C4-2B (cell line): ENCODE measurements at regions not wholly inside any gene's neighbourhood (a gene's known extent, or its start where the extent isn't known, plus 50 kb on each side); places are given as distances from the start of the nearest gene placed in this dataset.

Source experiments
- H3K27ac ChIP-seq: fragments of 450-650 bp; 2 replicates; pipeline ENCODE4 v1.5.1; 2017
- CTCF ChIP-seq: fragments of 450-650 bp; conservative IDR thresholded peaks from 2 replicates; pipeline ENCODE4 v1.5.1; 2017; ENCODE audit warnings: mild to moderate bottlenecking
- ZFX ChIP-seq: fragments of 450-650 bp; IDR thresholded peaks from 2 replicates; pipeline ENCODE4 v1.6.1; 2017

DNA sequence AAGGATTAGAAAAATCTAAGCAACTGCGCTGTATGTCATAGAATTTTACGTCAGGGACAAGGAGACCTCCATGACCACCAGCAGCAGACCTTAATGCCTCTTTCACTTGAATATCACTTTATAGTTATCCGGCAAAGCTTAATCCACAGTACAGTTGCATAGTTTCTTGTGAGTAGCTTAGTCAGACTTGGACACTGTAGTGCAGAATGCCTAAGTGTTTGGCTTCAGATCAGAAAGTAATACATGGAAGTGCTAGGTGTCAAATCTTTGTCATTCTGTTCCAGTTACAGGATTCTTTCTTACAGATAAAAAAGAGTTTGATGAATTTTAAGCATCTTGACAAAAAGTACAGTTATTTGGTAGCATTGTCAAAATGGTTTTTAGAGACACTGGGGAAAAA is 239.9 kb upstream of the PAPPA start:
- no peak overlapping the region for H3K27ac ChIP-seq
- TF ChIP-seq ZFX (no peak), CTCF (no peak)

- H3K27ac ChIP-seq, result no peak overlapping the region
- TF ChIP-seq ZFX (no peak), CTCF (no peak)
Observed at GRCh38 chr9:115914291-115914690, 239.3 kb upstream of the PAPPA start.

- no peak overlapping the region for H3K27ac ChIP-seq
Observed at GRCh38 chr9:115921301-115921700, 232.3 kb upstream of the PAPPA start.

GRCh38 chr9:115922444-115922843 is 231.1 kb upstream of the PAPPA start:
- no peak for TF ChIP-seq CTCF
- TF ChIP-seq ZFX, result no peak
- H3K27ac ChIP-seq, result no peak overlapping the region

More at GRCh38 chr9:115921301-115921700, 232.3 kb upstream of the PAPPA start:
- TF ChIP-seq ZFX (no peak), CTCF (no peak)

GRCh38 chr9:115923410-115923809 is 230.2 kb upstream of the PAPPA start:
- no peak for TF ChIP-seq CTCF
- TF ChIP-seq ZFX, result no peak
- H3K27ac ChIP-seq, result no peak overlapping the region

GRCh38 chr9:115923903-115924668 is 229.5 kb upstream of the PAPPA start:
- H3K27ac ChIP-seq, result no peak overlapping the region
- no peak for TF ChIP-seq CTCF

DNA sequence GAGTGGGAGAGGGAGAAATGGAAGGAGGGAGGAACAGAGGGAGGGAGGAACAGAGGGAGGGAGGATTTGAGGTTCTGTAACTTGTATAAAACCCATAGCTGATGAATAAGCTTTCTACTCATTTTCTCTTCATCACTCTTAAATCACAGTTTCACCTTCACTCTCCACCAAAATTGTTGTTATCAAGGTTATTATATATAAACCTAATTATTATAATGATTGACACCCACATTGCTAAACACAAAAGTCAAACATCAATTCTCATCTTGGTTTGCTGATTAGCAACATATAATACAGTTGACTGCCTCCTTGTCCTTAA is 229.0 kb upstream of the PAPPA start:
- H3K27ac ChIP-seq, result no peak overlapping the region
- TF ChIP-seq ZFX (no peak), CTCF (no peak)
